ENCODE measurements at regions not wholly inside any gene's neighbourhood (a gene's known extent, or its start where the extent isn't known, plus 50 kb on each side); places are given as distances from the start of the nearest gene placed in this dataset.
"Not testable (repeated sequence)": the region's sequence is repeated elsewhere in the genome, so short reads cannot be mapped to it uniquely, and the experiment has no call there.

- H3K27me3 ChIP-seq; H3K4me1 ChIP-seq; H3K4me3 ChIP-seq (ENCODE audit: low read depth, low read length); H3K36me3 ChIP-seq; H3K9me3 ChIP-seq; DNase-seq: not testable (repeated sequence)
- TF ChIP-seq, protein P1, sequence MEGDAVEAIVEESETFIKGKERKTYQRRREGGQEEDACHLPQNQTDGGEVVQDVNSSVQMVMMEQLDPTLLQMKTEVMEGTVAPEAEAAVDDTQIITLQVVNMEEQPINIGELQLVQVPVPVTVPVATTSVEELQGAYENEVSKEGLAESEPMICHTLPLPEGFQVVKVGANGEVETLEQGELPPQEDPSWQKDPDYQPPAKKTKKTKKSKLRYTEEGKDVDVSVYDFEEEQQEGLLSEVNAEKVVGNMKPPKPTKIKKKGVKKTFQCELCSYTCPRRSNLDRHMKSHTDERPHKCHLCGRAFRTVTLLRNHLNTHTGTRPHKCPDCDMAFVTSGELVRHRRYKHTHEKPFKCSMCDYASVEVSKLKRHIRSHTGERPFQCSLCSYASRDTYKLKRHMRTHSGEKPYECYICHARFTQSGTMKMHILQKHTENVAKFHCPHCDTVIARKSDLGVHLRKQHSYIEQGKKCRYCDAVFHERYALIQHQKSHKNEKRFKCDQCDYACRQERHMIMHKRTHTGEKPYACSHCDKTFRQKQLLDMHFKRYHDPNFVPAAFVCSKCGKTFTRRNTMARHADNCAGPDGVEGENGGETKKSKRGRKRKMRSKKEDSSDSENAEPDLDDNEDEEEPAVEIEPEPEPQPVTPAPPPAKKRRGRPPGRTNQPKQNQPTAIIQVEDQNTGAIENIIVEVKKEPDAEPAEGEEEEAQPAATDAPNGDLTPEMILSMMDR (IDR thresholded peaks at IDR 0.05; ENCODE audit: low read depth, low read length) = peak; percentile 59
These were observed 1737.7 kb upstream of the DEFB115 start for GRCh38 chr20:29519610-29520241.

DNA sequence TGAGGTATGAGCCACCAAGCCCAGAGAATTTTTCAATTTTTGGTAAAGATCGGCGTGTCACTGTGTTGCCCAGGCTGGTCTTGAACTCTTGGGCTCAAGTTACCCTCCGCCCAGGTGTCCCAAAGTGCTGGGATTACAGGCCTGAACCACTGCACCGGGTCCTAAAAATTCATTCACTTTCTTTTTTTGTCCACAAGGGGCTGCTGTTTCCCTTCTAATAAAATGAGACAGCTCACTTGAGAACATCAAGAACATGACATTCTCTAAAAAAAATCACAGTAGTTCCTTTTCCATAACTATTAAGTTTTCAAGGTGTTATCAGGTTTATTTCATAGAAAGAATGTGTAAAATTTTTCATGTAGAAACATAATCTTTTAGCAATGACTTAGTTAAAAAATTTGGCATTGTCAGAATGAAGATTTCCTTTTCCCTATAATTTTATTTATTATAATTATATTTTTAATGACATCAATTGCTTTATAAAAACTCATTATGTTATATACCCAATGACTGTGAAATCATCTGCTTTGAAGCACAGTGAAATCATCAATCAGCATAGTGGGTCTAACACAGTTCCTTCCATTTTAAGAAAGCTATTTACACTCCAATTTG is 1723.8 kb upstream of the DEFB115 start:
- not testable (repeated sequence) for H3K4me3 ChIP-seq (ENCODE audit: low read depth, low read length); DNase-seq; H3K27me3 ChIP-seq; H3K4me1 ChIP-seq; H3K36me3 ChIP-seq; H3K9me3 ChIP-seq
- TF ChIP-seq, protein P1 (IDR thresholded peaks at IDR 0.05; ENCODE audit: low read depth, low read length) = peak; percentile 47

- not testable (repeated sequence) for H3K4me1 ChIP-seq; H3K9me3 ChIP-seq; H3K4me3 ChIP-seq (ENCODE audit: low read depth, low read length); H3K36me3 ChIP-seq; H3K27me3 ChIP-seq; DNase-seq
These were observed 1690.4 kb upstream of the DEFB115 start for GRCh38 chr20:29566901-29567635.

GRCh38 chr20:29567671-29568070 is 1689.8 kb upstream of the DEFB115 start:
- H3K27me3 ChIP-seq; DNase-seq; H3K36me3 ChIP-seq; H3K4me1 ChIP-seq; H3K9me3 ChIP-seq; H3K4me3 ChIP-seq (ENCODE audit: low read depth, low read length): not testable (repeated sequence)

DNA sequence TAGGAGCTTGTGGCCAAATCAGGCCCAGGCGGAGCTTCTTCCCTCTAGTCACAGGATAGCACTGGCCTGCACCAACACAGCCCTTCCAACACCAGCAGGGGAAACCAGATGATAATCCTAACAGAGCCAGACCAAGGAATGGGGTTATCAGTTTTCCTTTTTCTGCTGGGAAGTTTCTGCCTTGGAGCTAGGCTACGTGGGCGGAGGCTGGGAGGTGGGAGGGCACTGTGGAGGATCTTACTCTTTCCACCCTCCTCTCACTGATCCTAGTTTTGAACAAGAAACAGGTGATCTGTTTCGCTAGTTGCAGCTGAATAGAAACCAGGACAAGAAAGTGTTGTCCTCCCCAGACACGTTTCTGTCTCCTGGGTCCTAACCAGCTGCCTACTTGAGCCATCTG is 1687.3 kb upstream of the DEFB115 start:
- not testable (repeated sequence) for H3K4me3 ChIP-seq (ENCODE audit: low read depth, low read length); H3K9me3 ChIP-seq; H3K36me3 ChIP-seq; H3K4me1 ChIP-seq; H3K27me3 ChIP-seq; DNase-seq

DNA sequence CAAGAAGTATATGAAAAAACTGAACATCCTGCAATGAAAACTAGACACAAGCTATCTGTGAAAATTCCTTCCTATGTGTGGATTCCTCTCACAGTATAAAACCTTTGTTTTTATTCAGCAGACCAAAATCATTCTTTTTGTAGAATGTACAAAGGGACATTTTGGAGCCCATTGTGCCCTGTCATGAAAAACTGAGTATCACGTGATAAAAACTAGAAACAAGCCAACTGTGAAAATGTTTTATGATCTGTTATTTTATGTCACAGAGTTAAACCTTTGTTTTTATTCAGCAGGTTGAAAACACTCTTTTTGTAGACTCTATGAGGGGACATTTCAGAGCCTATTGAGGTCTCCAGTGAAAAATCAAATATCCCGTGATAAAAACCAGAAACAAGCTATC is 1667.9 kb upstream of the DEFB115 start:
- H3K4me3 ChIP-seq (ENCODE audit: low read depth, low read length); H3K4me1 ChIP-seq; H3K9me3 ChIP-seq; DNase-seq; H3K36me3 ChIP-seq; H3K27me3 ChIP-seq: not testable (repeated sequence)

DNA sequence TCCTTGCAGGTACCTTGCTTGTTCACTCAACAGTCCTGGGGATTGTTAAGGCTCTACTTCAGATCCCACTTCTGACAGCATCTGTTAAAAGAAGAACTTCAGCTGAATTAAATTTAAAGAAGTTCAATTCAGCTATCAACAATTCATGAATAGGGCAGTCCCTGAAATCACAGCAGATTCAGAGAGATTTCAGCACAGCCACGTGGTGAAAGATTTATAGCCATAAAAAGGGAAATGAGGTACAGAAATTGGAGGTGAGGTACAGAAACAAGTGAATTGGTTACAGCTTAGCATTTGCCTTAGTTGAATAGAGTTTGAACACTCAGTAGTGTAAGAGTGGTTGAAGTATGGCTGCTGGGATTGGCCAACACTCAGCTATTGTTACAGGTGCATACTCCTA is 1653.3 kb upstream of the DEFB115 start:
- H3K4me1 ChIP-seq; H3K4me3 ChIP-seq (ENCODE audit: low read depth, low read length); H3K27me3 ChIP-seq; H3K9me3 ChIP-seq; DNase-seq; H3K36me3 ChIP-seq: not testable (repeated sequence)

- not testable (repeated sequence) for H3K4me3 ChIP-seq (ENCODE audit: low read depth, low read length); H3K9me3 ChIP-seq; DNase-seq; H3K27me3 ChIP-seq; H3K4me1 ChIP-seq; H3K36me3 ChIP-seq
These were observed 1651.3 kb upstream of the DEFB115 start for GRCh38 chr20:29606171-29606570.

DNA sequence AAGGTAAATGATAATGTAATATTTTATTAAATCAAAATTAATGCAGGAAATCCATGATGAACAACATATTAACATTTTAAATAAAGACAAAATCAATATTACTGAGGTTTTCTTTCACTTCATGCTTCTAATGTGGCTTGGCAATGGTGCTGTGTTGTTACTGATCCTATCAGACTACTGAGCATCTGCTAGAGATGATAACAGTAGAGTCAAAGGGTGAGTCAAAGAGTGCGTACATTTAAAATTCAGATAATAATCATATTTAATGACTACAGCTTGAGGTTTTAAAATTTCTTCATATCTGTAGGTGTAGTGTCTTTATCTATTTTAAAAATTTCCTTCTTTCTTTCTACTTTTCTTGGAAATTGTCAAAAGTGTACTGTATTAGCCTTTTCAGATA is 1628.1 kb upstream of the DEFB115 start:
- H3K4me1 ChIP-seq; H3K9me3 ChIP-seq; H3K36me3 ChIP-seq; H3K4me3 ChIP-seq (ENCODE audit: low read depth, low read length); DNase-seq; H3K27me3 ChIP-seq: not testable (repeated sequence)
